ENCODE measurements at regions not wholly inside any gene's neighbourhood (a gene's known extent, or its start where the extent isn't known, plus 50 kb on each side); places are given as distances from the start of the nearest gene placed in this dataset.

GRCh38 chr10:61547297-61547696, 94.1 kb upstream of the TMEM26 start:
- DNase-seq (ENCODE audit: low read depth): peak; percentile 4

GRCh38 chr10:61545170-61545569, 92.0 kb upstream of the TMEM26 start:
- DNase-seq (ENCODE audit: low read depth): no peak

GRCh38 chr10:61543831-61544230, 90.7 kb upstream of the TMEM26 start:
- no peak for DNase-seq (ENCODE audit: low read depth)

GRCh38 chr10:61542596-61542995, 89.4 kb upstream of the TMEM26 start:
- DNase-seq (ENCODE audit: low read depth): no peak

GRCh38 chr10:61541960-61542359, 88.8 kb upstream of the TMEM26 start:
- DNase-seq (ENCODE audit: low read depth): no peak

GRCh38 chr10:61539876-61540275, 86.7 kb upstream of the TMEM26 start:
- DNase-seq (ENCODE audit: low read depth): no peak

- DNase-seq (ENCODE audit: low read depth): no peak
These were observed 76.0 kb upstream of the TMEM26 start for GRCh38 chr10:61529208-61529607.

- peak; percentile 63 for DNase-seq (ENCODE audit: low read depth)
These were observed 49.9 kb upstream of the TMEM26 start for GRCh38 chr10:61503051-61503450.

Measured in ELR (cell line).